HEK293 (cell line): ENCODE measurements at regions not wholly inside any gene's neighbourhood (a gene's known extent, or its start where the extent isn't known, plus 50 kb on each side); places are given as distances from the start of the nearest gene placed in this dataset.

ENCODE experiments used
- KLF16 ChIP-seq: fragments of 450-650 bp; formaldehyde crosslinking; IDR thresholded peaks from 2 replicates; pipeline ENCODE4 v1.5.1; 2017; ENCODE audit warnings: missing biosample characterization, missing genetic modification characterization
- SP7 ChIP-seq: fragments of 450-650 bp; formaldehyde crosslinking; IDR thresholded peaks from 2 replicates; pipeline ENCODE4 v1.5.1; 2016; ENCODE audit warnings: missing biosample characterization, missing genetic modification characterization
- ZNF114 ChIP-seq: fragments of 450-650 bp; formaldehyde crosslinking; IDR thresholded peaks from 2 replicates; pipeline ENCODE4 v1.5.0; 2017; ENCODE audit warnings: missing biosample characterization, missing genetic modification characterization
- ZNF248 ChIP-seq: fragments of 450-650 bp; formaldehyde crosslinking; IDR thresholded peaks from 2 replicates; pipeline ENCODE4 v1.5.1; 2017; ENCODE audit warnings: missing biosample characterization, missing genetic modification characterization
- ZNF341 ChIP-seq: fragments of 450-650 bp; formaldehyde crosslinking; IDR thresholded peaks from 2 replicates; pipeline ENCODE4; 2016; ENCODE audit warnings: low read depth, missing biosample characterization, missing genetic modification characterization
- TF ChIP-seq, protein P1 (sequence below): fragments of 450-650 bp; formaldehyde crosslinking; IDR thresholded peaks from 2 replicates; pipeline ENCODE4 v1.5.1; 2016; ENCODE audit warnings: missing biosample characterization, missing genetic modification characterization
- TF ChIP-seq, protein P2 (sequence below): fragments of 450-650 bp; formaldehyde crosslinking; IDR thresholded peaks from 2 replicates; pipeline ENCODE4 v1.5.1; 2016; ENCODE audit warnings: missing biosample characterization, missing genetic modification characterization
- TF ChIP-seq, protein P3 (sequence below): fragments of 450-650 bp; IDR thresholded peaks from 2 replicates; pipeline ENCODE4 v1.5.1; 2018; ENCODE audit warnings: missing biosample characterization, missing genetic modification characterization

DNA sequence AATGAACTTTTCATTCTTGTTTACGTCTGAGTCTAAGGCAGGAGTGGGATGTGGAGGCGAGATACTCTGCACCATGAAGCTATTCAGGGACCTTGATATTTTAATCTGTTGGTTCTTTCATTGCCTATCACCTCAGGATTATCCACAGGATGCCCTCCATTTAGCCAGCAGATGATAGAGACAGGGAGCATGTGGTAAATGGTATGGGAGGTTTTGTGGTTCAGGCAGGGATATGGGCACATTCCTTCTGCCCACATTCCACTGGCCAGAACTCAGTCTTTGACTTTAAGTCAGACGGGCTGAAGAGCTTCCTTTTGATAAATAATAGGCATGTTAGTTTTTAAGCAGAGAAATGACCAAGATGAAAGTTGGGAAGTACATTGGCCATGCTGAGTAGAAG is 548.0 kb upstream of the CCDC54 start:
- TF ChIP-seq KLF16: no peak
- no peak for TF ChIP-seq ZNF114 (tag by site-specific recombination)
- no peak for TF ChIP-seq SP7 (tag by site-specific recombination)
- TF ChIP-seq, protein P1, sequence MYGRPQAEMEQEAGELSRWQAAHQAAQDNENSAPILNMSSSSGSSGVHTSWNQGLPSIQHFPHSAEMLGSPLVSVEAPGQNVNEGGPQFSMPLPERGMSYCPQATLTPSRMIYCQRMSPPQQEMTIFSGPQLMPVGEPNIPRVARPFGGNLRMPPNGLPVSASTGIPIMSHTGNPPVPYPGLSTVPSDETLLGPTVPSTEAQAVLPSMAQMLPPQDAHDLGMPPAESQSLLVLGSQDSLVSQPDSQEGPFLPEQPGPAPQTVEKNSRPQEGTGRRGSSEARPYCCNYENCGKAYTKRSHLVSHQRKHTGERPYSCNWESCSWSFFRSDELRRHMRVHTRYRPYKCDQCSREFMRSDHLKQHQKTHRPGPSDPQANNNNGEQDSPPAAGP (tag by site-specific recombination): no peak
- TF ChIP-seq ZNF341 (tag by site-specific recombination): no peak
- TF ChIP-seq ZNF248 (tag by site-specific recombination): no peak
- TF ChIP-seq, protein P2, sequence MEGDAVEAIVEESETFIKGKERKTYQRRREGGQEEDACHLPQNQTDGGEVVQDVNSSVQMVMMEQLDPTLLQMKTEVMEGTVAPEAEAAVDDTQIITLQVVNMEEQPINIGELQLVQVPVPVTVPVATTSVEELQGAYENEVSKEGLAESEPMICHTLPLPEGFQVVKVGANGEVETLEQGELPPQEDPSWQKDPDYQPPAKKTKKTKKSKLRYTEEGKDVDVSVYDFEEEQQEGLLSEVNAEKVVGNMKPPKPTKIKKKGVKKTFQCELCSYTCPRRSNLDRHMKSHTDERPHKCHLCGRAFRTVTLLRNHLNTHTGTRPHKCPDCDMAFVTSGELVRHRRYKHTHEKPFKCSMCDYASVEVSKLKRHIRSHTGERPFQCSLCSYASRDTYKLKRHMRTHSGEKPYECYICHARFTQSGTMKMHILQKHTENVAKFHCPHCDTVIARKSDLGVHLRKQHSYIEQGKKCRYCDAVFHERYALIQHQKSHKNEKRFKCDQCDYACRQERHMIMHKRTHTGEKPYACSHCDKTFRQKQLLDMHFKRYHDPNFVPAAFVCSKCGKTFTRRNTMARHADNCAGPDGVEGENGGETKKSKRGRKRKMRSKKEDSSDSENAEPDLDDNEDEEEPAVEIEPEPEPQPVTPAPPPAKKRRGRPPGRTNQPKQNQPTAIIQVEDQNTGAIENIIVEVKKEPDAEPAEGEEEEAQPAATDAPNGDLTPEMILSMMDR (tag by site-specific recombination): no peak
- TF ChIP-seq, protein P3, sequence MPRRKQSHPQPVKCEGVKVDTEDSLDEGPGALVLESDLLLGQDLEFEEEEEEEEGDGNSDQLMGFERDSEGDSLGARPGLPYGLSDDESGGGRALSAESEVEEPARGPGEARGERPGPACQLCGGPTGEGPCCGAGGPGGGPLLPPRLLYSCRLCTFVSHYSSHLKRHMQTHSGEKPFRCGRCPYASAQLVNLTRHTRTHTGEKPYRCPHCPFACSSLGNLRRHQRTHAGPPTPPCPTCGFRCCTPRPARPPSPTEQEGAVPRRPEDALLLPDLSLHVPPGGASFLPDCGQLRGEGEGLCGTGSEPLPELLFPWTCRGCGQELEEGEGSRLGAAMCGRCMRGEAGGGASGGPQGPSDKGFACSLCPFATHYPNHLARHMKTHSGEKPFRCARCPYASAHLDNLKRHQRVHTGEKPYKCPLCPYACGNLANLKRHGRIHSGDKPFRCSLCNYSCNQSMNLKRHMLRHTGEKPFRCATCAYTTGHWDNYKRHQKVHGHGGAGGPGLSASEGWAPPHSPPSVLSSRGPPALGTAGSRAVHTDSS: no peak
